ENCODE measurements at regions not wholly inside any gene's neighbourhood (a gene's known extent, or its start where the extent isn't known, plus 50 kb on each side); places are given as distances from the start of the nearest gene placed in this dataset.

- H3K27me3 Mint-ChIP-seq (ENCODE audit: insufficient read depth, low read depth, poor library complexity) = peaks cover 13% of the 10 kb centered on the region
- Histone ChIP-seq H3K4me1 (ENCODE audit: insufficient read depth) (peaks cover 29% of the 10 kb centered on the region), H3K4me3 (peak overlapping the region; percentile 52), H2AFZ (no peak overlapping the region), H3K4me2 (peak overlapping the region; percentile 74), H3K27me3 (ENCODE audit: insufficient read depth) (no peaks in the 10 kb centered on the region), H3K27ac (ENCODE audit: low read depth) (peak overlapping the region; percentile 98), H3K9me2 (ENCODE audit: insufficient read depth) (no peaks in the 10 kb centered on the region), H3K79me2 (replicated peaks; ENCODE audit: insufficient read depth) (no peaks in the 10 kb centered on the region), H4K20me1 (replicated peaks; ENCODE audit: insufficient read depth) (no peaks in the 10 kb centered on the region), H3F3A (replicated peaks; ENCODE audit: low read depth) (no peaks in the 10 kb centered on the region; the same call in 1 of the 2 replicates), H3K36me3 (ENCODE audit: insufficient read depth) (no peaks in the 10 kb centered on the region)
- ATAC-seq (no peak), DNase-seq (ENCODE audit: low spot score) (no peak)
- H3K4me1 Mint-ChIP-seq = peaks cover 34% of the 10 kb centered on the region
- TF ChIP-seq REST (IDR thresholded peaks at IDR 0.05; ENCODE audit: unreplicated experiment) (no peak), CTCF (conservative IDR thresholded peaks at IDR 0.05; ENCODE audit: low read depth in 2 of 2) (no peak), NANOG (IDR thresholded peaks at IDR 0.05; ENCODE audit: borderline replicate concordance) (no peak), JUNB (IDR thresholded peaks at IDR 0.05; ENCODE audit: unreplicated experiment) (no peak), EZH2phosphoT487 (IDR thresholded peaks at IDR 0.05; ENCODE audit: unreplicated experiment) (no peak)
- H3K36me3 Mint-ChIP-seq (ENCODE audit: low read depth) = no peaks in the 10 kb centered on the region; the same call in 2 of the 3 replicates
- no peaks in the 10 kb centered on the region for H3K9me3 Mint-ChIP-seq
- peak overlapping the region; percentile 85 for H3K4me3 Mint-ChIP-seq
- peak overlapping the region; percentile 100 for H3K27ac Mint-ChIP-seq
Observed at GRCh38 chr15:92811148-92811913, 88.8 kb upstream of the CHD2 start.

GRCh38 chr15:92812271-92812670, 87.9 kb upstream of the CHD2 start:
- no peak for ATAC-seq
- no peak for DNase-seq (ENCODE audit: low spot score)
- Histone ChIP-seq H3F3A (replicated peaks; ENCODE audit: low read depth) (no peaks in the 10 kb centered on the region; the same call in 1 of the 2 replicates), H2AFZ (peak overlapping the region; percentile 44; the same call in 1 of the 2 replicates), H3K4me3 (no peak overlapping the region), H3K4me2 (no peak overlapping the region), H3K79me2 (replicated peaks; ENCODE audit: insufficient read depth) (no peaks in the 10 kb centered on the region), H3K27ac (ENCODE audit: low read depth) (no peak overlapping the region), H4K20me1 (replicated peaks; ENCODE audit: insufficient read depth) (no peaks in the 10 kb centered on the region), H3K27me3 (ENCODE audit: insufficient read depth) (no peaks in the 10 kb centered on the region), H3K4me1 (ENCODE audit: insufficient read depth) (peaks cover 29% of the 10 kb centered on the region), H3K36me3 (ENCODE audit: insufficient read depth) (no peaks in the 10 kb centered on the region), H3K9me2 (ENCODE audit: insufficient read depth) (no peaks in the 10 kb centered on the region)
- Mint-ChIP-seq H3K4me3 (no peak overlapping the region), H3K36me3 (ENCODE audit: low read depth) (no peaks in the 10 kb centered on the region; the same call in 2 of the 3 replicates), H3K9me3 (no peaks in the 10 kb centered on the region), H3K27me3 (ENCODE audit: insufficient read depth, low read depth, poor library complexity) (peaks cover 15% of the 10 kb centered on the region), H3K27ac (no peak overlapping the region), H3K4me1 (peaks cover 34% of the 10 kb centered on the region)
- TF ChIP-seq REST (IDR thresholded peaks at IDR 0.05; ENCODE audit: unreplicated experiment) (no peak), NANOG (IDR thresholded peaks at IDR 0.05; ENCODE audit: borderline replicate concordance) (no peak), CREB1 (CRISPR knock-in tag; IDR thresholded peaks at IDR 0.05; ENCODE audit: low read depth) (no peak), ETS1 (IDR thresholded peaks at IDR 0.05) (no peak), EZH2 (IDR thresholded peaks at IDR 0.05; ENCODE audit: low read depth, unreplicated experiment) (no peak), ZNF331 (CRISPR knock-in tag; IDR thresholded peaks at IDR 0.05; ENCODE audit: low read depth) (no peak), EZH2phosphoT487 (IDR thresholded peaks at IDR 0.05; ENCODE audit: unreplicated experiment) (no peak), JUNB (IDR thresholded peaks at IDR 0.05; ENCODE audit: unreplicated experiment) (no peak)

Data from GM23338 (cell line).